ENCODE measurements at regions not wholly inside any gene's neighbourhood (a gene's known extent, or its start where the extent isn't known, plus 50 kb on each side); places are given as distances from the start of the nearest gene placed in this dataset.

- Histone ChIP-seq H3K4me1 (ENCODE audit: control insufficient read depth, insufficient read depth, low read length) (no peaks in the 10 kb centered on the region), H3K27ac (ENCODE audit: low read length) (no peak overlapping the region), H3K36me3 (ENCODE audit: control insufficient read depth, insufficient read depth, low read length) (no peaks in the 10 kb centered on the region; the same call in 1 of the 2 replicates), H3K27me3 (ENCODE audit: control insufficient read depth, insufficient read depth, low read length) (peaks cover 17% of the 10 kb centered on the region), H3K4me3 (ENCODE audit: low read depth in 2 of 2, low read length in 2 of 2) (no peak overlapping the region), H3K9me3 (ENCODE audit: control insufficient read depth, insufficient read depth, low read depth, low read length) (no peaks in the 10 kb centered on the region)
- DNase-seq (ENCODE audit: low read depth, low spot score) (no peak), ATAC-seq (no peak)
- intact Hi-C loops (cut with micrococcal nuclease; ENCODE audit: unreplicated experiment) (no loop called here), in situ Hi-C loops (cut with HindIII; ENCODE audit: low pct_unique_long_range_greater_than_20kb, low sequenced_read_pairs) (no loop called here)
- ChIA-PET POLR2A (interaction anchor here (0.6 kb wide), 1 partner anchor 228 kb away, joined by 3 read pairs; no protein-coding TSS in a partner anchor), CTCF (no interaction called here)
- BruUV-seq (replicated peaks): no TSS peak
- TF ChIP-seq POLR2AphosphoS5 (IDR thresholded peaks at IDR 0.05; ENCODE audit: low read depth, low read length) (no peak), SIN3A (IDR thresholded peaks at IDR 0.05; ENCODE audit: borderline replicate concordance, insufficient read depth, low read depth, low read length) (no peak), TCF7L2 (IDR thresholded peaks at IDR 0.05; ENCODE audit: low read depth, low read length) (no peak)
- TF ChIP-seq, protein P1, sequence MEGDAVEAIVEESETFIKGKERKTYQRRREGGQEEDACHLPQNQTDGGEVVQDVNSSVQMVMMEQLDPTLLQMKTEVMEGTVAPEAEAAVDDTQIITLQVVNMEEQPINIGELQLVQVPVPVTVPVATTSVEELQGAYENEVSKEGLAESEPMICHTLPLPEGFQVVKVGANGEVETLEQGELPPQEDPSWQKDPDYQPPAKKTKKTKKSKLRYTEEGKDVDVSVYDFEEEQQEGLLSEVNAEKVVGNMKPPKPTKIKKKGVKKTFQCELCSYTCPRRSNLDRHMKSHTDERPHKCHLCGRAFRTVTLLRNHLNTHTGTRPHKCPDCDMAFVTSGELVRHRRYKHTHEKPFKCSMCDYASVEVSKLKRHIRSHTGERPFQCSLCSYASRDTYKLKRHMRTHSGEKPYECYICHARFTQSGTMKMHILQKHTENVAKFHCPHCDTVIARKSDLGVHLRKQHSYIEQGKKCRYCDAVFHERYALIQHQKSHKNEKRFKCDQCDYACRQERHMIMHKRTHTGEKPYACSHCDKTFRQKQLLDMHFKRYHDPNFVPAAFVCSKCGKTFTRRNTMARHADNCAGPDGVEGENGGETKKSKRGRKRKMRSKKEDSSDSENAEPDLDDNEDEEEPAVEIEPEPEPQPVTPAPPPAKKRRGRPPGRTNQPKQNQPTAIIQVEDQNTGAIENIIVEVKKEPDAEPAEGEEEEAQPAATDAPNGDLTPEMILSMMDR (IDR thresholded peaks at IDR 0.05): no peak
- TF ChIP-seq, protein P2, sequence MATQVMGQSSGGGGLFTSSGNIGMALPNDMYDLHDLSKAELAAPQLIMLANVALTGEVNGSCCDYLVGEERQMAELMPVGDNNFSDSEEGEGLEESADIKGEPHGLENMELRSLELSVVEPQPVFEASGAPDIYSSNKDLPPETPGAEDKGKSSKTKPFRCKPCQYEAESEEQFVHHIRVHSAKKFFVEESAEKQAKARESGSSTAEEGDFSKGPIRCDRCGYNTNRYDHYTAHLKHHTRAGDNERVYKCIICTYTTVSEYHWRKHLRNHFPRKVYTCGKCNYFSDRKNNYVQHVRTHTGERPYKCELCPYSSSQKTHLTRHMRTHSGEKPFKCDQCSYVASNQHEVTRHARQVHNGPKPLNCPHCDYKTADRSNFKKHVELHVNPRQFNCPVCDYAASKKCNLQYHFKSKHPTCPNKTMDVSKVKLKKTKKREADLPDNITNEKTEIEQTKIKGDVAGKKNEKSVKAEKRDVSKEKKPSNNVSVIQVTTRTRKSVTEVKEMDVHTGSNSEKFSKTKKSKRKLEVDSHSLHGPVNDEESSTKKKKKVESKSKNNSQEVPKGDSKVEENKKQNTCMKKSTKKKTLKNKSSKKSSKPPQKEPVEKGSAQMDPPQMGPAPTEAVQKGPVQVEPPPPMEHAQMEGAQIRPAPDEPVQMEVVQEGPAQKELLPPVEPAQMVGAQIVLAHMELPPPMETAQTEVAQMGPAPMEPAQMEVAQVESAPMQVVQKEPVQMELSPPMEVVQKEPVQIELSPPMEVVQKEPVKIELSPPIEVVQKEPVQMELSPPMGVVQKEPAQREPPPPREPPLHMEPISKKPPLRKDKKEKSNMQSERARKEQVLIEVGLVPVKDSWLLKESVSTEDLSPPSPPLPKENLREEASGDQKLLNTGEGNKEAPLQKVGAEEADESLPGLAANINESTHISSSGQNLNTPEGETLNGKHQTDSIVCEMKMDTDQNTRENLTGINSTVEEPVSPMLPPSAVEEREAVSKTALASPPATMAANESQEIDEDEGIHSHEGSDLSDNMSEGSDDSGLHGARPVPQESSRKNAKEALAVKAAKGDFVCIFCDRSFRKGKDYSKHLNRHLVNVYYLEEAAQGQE (IDR thresholded peaks at IDR 0.05; ENCODE audit: insufficient read depth in 1 of 2, low read depth in 2 of 2, low read length in 1 of 2): no peak
Observed at GRCh38 chr5:133820507-133820906, 147.9 kb downstream of the C5orf15 start.

- Histone ChIP-seq H3K27ac (ENCODE audit: low read length) (no peak overlapping the region), H3K27me3 (ENCODE audit: control insufficient read depth, insufficient read depth, low read length) (peaks cover 18% of the 10 kb centered on the region), H3K4me1 (ENCODE audit: control insufficient read depth, insufficient read depth, low read length) (no peaks in the 10 kb centered on the region), H3K4me3 (ENCODE audit: low read depth in 2 of 2, low read length in 2 of 2) (no peak overlapping the region), H3K36me3 (ENCODE audit: control insufficient read depth, insufficient read depth, low read length) (no peaks in the 10 kb centered on the region; the same call in 1 of the 2 replicates), H3K9me3 (ENCODE audit: control insufficient read depth, insufficient read depth, low read depth, low read length) (no peaks in the 10 kb centered on the region)
- CTCF ChIA-PET: no interaction called here
- intact Hi-C loops (cut with micrococcal nuclease; ENCODE audit: unreplicated experiment): no loop called here
- POLR2A ChIA-PET: no interaction called here
- no TSS peak for BruUV-seq (replicated peaks)
- ATAC-seq: no peak
- DNase-seq (ENCODE audit: low read depth, low spot score): no peak
- in situ Hi-C loops (cut with HindIII; ENCODE audit: low pct_unique_long_range_greater_than_20kb, low sequenced_read_pairs): no loop called here
- TF ChIP-seq, protein P2 (IDR thresholded peaks at IDR 0.05; ENCODE audit: insufficient read depth in 1 of 2, low read depth in 2 of 2, low read length in 1 of 2): no peak
- TF ChIP-seq TCF7L2 (IDR thresholded peaks at IDR 0.05; ENCODE audit: low read depth, low read length): no peak
- no peak for TF ChIP-seq POLR2AphosphoS5 (IDR thresholded peaks at IDR 0.05; ENCODE audit: low read depth, low read length)
- no peak for TF ChIP-seq SIN3A (IDR thresholded peaks at IDR 0.05; ENCODE audit: borderline replicate concordance, insufficient read depth, low read depth, low read length)
Observed at GRCh38 chr5:133819977-133820471, 148.4 kb downstream of the C5orf15 start.

All from Panc1 (cell line).